GM12873 (cell line): ENCODE measurements at regions not wholly inside any gene's neighbourhood (a gene's known extent, or its start where the extent isn't known, plus 50 kb on each side); places are given as distances from the start of the nearest gene placed in this dataset.

Source experiments
- TF ChIP-seq, protein P1 (sequence below): IDR thresholded peaks from 2 replicates; pipeline ENCODE4 v1.5.1; 2012; ENCODE audit warnings: low read depth, mild to moderate bottlenecking, moderate library complexity, low read length, control low read depth; ENCODE audit not compliant: insufficient read depth; ENCODE audit errors: missing control alignments

DNA sequence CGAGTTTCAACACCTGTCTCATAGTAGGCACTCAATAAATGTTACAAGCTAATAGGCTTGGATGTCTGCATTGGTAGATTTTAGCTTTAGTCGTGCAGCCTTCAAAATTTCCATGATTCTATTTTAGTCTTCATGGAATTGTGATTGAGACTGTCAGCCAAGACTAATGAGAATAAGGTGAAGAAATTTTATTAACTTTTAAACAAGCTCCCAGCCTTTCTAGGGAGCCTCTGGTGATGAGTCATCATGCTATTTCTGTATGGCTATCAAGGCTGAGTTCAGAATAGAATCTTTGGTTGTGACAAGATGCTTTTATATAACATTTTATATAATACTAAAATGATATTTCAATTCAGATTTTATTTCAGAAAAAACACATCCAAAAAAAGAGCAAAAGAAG lies 685.8 kb downstream of the GABRG1 start:
- TF ChIP-seq, protein P1, sequence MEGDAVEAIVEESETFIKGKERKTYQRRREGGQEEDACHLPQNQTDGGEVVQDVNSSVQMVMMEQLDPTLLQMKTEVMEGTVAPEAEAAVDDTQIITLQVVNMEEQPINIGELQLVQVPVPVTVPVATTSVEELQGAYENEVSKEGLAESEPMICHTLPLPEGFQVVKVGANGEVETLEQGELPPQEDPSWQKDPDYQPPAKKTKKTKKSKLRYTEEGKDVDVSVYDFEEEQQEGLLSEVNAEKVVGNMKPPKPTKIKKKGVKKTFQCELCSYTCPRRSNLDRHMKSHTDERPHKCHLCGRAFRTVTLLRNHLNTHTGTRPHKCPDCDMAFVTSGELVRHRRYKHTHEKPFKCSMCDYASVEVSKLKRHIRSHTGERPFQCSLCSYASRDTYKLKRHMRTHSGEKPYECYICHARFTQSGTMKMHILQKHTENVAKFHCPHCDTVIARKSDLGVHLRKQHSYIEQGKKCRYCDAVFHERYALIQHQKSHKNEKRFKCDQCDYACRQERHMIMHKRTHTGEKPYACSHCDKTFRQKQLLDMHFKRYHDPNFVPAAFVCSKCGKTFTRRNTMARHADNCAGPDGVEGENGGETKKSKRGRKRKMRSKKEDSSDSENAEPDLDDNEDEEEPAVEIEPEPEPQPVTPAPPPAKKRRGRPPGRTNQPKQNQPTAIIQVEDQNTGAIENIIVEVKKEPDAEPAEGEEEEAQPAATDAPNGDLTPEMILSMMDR: no peak

DNA sequence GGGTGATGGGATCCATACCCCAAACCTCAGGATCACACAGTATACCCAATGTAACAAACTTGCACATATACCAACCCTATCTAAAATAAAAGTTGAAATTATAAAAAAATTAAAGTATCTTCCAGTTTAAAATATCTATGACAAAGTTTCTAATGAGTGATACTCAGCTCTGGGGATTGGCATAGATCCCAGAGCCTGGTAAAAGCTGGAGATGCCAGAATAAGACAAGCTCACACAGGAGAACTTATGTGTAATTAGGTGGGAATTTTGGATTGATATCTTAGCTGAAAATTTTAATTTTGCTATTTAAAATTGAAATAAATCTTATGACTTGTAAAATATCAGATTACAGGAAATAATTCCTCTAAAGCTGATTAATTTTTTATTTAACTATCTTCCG lies 686.5 kb downstream of the GABRG1 start:
- TF ChIP-seq, protein P1: no peak

DNA sequence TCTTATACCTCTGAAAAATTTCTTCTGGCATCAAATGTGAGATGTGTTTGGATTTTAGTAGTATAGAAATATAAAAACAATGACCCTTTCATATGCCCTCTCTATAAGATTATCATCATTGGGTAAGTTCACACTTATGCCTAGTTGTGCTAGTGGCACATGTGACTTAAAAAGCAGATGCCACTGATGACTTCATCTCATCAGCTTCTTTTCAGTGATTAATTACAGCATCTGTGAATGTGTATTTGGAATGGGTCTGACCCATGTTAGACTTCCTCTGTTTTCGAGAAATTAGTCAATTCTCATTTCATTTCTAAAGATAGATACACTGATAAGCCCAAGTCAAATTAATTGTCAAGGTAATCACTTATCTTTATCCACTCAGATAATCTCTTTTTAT lies 698.7 kb downstream of the GABRG1 start:
- TF ChIP-seq, protein P1: no peak

DNA sequence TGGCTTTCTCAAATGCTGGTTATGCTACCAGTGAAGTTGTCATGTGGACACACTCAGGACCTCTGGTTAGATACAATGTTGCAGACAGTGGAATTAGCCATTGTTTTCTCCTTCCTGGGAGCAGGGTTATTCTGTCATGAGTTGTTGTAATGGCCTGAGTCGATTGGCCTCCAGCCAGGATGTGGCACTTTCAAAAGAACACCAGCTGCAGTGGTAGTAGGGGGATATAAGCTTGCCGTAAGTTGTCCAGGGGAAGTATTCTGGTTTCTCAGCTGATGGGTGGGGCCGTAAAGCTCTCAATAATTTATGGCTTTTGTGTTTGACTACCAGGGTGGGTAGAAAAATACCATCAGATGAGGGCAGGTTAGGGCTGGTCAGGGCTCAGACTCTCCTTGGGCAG lies 697.5 kb upstream of the GNPDA2 start:
- TF ChIP-seq, protein P1: no peak

DNA sequence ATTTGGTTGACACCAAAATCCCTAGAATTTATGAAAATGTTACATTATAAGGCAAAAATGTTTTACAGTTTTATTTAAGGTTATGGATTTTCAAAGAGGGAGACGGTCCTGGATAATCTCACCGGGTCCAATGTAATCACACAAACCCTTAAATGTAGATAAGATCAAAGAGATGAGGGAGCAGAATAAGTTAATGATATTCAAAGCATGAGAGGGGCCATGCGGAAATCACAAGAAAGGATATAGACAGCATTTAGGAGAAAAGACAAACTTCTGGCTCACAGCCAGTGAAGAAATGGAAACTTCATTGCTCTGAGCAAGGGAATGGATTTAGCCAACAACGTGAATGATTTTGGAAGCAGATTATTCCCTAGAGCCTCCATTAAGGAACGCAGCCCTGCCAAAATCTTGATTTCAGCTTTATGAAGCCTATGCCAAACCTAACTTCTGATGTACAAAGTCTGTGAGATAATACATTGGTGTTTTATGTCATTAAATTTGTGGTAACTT lies 684.4 kb upstream of the GNPDA2 start:
- TF ChIP-seq, protein P1: no peak

DNA sequence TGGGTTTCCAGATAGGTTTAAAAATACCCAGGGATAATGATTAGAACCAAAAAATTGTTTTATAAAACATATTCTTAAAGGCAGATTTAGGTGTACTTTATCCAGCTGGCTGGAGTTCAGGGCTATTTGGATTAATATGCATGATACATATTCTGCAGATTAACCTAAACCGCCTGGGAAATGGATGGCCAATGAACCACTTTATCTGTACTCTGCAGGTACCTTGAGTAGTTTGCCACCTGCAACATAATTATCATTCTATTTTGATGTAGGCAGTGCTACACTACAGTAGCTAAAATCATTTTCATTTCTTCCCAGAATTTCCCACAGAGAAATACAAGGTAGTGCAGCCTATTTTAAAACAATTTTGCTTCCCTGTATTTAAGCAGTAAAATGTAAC lies 683.2 kb upstream of the GNPDA2 start:
- TF ChIP-seq, protein P1: no peak

DNA sequence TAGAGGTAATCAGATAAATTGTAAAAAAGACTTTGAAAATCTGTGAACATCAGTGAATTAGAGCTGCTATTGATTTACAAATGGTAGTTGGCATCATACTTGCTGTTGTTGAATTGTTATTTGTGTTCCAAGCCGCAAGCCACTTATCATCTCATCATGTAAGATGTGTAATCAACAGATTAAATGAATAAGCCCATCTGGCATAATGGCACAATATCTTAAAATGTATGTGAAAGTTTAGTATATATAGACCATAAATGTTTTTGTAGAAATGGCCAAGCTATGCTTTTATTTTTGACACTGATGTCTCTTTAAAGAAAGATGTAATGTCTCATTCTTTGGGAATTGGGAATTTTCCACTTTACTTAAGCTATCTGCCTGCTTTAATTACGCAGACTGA lies 682.6 kb upstream of the GNPDA2 start:
- TF ChIP-seq, protein P1: no peak
